Peyer's patch (tissue), 4 donors: ENCODE measurements at regions not wholly inside any gene's neighbourhood (a gene's known extent, or its start where the extent isn't known, plus 50 kb on each side); places are given as distances from the start of the nearest gene placed in this dataset.

ENCODE experiments used
- DNase-seq, 3 donors: peaks; one replicate each; pipeline ENCODE4 v3.0.0-alpha.2; 2017 to 2019
- H3K27ac ChIP-seq, 4 donors: fragments of 200-600 bp; sonication (generic); one replicate each; pipeline ENCODE4 v1.5.1; 2016 to 2019
- H3K27me3 ChIP-seq, 2 donors: fragments of 200-600 bp; sonication (generic); one replicate each; pipeline ENCODE4 v1.5.1; 2019
- H3K36me3 ChIP-seq, 3 donors: fragments of 200-600 bp; sonication (generic); one replicate each; pipeline ENCODE4 v1.5.1; 2016 to 2019
- H3K4me1 ChIP-seq, 4 donors: fragments of 200-600 bp; sonication (generic); one replicate each; pipeline ENCODE4 v1.5.1; 2016 to 2019
- H3K4me3 ChIP-seq, 4 donors: fragments of 200-600 bp; sonication (generic); 1 replicate in 3 of 4; 2 replicates in 1 of 4; pipeline ENCODE4 v1.5.1; 2016 to 2019; ENCODE audit warnings: mild to moderate bottlenecking in 1 of 4
- H3K9me3 ChIP-seq, 4 donors: fragments of 200-600 bp; sonication (generic); one replicate each; pipeline ENCODE4 v1.5.1; 2016 to 2019; ENCODE audit warnings: mild to moderate bottlenecking in 1 of 4
- POLR2A ChIP-seq, 2 donors: fragments of 450-650 bp; IDR thresholded peaks; one replicate each; pipeline ENCODE4 v1.5.1; 2017; ENCODE audit warnings: antibody characterized with exemption in 2 of 2, mild to moderate bottlenecking in 2 of 2, moderate library complexity in 2 of 2
- TF ChIP-seq, protein P1 (sequence below), 6 experiments: fragments of 450-650 bp in 4 of 6; fragments of 200-600 bp in 2 of 6; sonication (generic) in 1 of 6; IDR thresholded peaks; one replicate each; pipeline ENCODE4 v1.5.1; 2017 to 2019; ENCODE audit warnings: antibody characterized with exemption in 6 of 6, mild to moderate bottlenecking in 3 of 6, moderate library complexity in 1 of 6

GRCh38 chr2:134144081-134144596 is 109.7 kb upstream of the MGAT5 start:
- Histone ChIP-seq H3K27ac (no peak overlapping the region), H3K9me3 (no peaks in the 10 kb centered on the region), H3K36me3 (no peaks in the 10 kb centered on the region), H3K4me3 (no peak overlapping the region), H3K4me1 (peaks cover 0 to 37% (median 15%) of the 10 kb centered on the region in 4 donors), H3K27me3 (no peaks in the 10 kb centered on the region)
- DNase-seq: no peak
- no peak for TF ChIP-seq POLR2A (IDR thresholded peaks at IDR 0.05)
- TF ChIP-seq, protein P1, sequence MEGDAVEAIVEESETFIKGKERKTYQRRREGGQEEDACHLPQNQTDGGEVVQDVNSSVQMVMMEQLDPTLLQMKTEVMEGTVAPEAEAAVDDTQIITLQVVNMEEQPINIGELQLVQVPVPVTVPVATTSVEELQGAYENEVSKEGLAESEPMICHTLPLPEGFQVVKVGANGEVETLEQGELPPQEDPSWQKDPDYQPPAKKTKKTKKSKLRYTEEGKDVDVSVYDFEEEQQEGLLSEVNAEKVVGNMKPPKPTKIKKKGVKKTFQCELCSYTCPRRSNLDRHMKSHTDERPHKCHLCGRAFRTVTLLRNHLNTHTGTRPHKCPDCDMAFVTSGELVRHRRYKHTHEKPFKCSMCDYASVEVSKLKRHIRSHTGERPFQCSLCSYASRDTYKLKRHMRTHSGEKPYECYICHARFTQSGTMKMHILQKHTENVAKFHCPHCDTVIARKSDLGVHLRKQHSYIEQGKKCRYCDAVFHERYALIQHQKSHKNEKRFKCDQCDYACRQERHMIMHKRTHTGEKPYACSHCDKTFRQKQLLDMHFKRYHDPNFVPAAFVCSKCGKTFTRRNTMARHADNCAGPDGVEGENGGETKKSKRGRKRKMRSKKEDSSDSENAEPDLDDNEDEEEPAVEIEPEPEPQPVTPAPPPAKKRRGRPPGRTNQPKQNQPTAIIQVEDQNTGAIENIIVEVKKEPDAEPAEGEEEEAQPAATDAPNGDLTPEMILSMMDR (IDR thresholded peaks at IDR 0.05): no peak

DNA sequence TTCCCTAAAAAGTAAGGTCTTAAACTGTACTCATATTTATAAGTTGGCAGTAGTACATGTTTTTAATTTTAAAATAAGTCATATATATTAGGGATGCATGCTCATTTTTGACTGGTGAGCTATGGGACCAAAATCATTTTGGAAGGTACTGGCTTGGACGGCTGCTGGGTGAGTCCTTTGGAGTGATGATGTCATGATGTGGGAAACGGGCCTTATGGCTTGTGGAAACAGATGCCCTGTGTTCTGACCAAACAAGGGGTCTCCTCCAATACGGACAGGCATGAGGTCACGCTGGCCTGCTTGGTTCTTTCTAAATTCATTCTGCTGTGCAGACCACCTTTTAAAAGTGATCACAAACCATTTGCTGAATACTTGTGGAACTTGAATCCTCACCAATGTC is 109.2 kb upstream of the MGAT5 start:
- Histone ChIP-seq H3K27ac (no peak overlapping the region), H3K27me3 (no peaks in the 10 kb centered on the region), H3K36me3 (no peaks in the 10 kb centered on the region), H3K4me1 (peaks cover 0 to 33% (median 15%) of the 10 kb centered on the region in 4 donors), H3K4me3 (no peak overlapping the region), H3K9me3 (no peaks in the 10 kb centered on the region)
- no peak for DNase-seq
- TF ChIP-seq POLR2A (IDR thresholded peaks at IDR 0.05): no peak
- TF ChIP-seq, protein P1 (IDR thresholded peaks at IDR 0.05): no peak

- no peaks in the 10 kb centered on the region for H3K27me3 ChIP-seq
- H3K9me3 ChIP-seq: no peaks in the 10 kb centered on the region
- no peak overlapping the region for H3K4me3 ChIP-seq
- H3K4me1 ChIP-seq: peaks cover 0 to 28% (median 11%) of the 10 kb centered on the region in 4 donors
- TF ChIP-seq POLR2A (IDR thresholded peaks at IDR 0.05): no peak
- TF ChIP-seq, protein P1 (IDR thresholded peaks at IDR 0.05): no peak
- H3K36me3 ChIP-seq: no peaks in the 10 kb centered on the region
- DNase-seq: no peak
- peak overlapping the region in 1 of 4 donors; percentile 4 for H3K27ac ChIP-seq
These were observed 108.4 kb upstream of the MGAT5 start for GRCh38 chr2:134145519-134145918.

- no peaks in the 10 kb centered on the region for H3K27me3 ChIP-seq
- TF ChIP-seq, protein P1 (IDR thresholded peaks at IDR 0.05): no peak
- no peak for TF ChIP-seq POLR2A (IDR thresholded peaks at IDR 0.05)
- DNase-seq: no peak
- no peaks in the 10 kb centered on the region for H3K36me3 ChIP-seq
- H3K9me3 ChIP-seq: no peaks in the 10 kb centered on the region
- peaks cover 0 to 22% (median 8%) of the 10 kb centered on the region in 4 donors for H3K4me1 ChIP-seq
- H3K4me3 ChIP-seq: no peak overlapping the region
- H3K27ac ChIP-seq: peak overlapping the region in 1 of 4 donors; percentile 4
These were observed 107.7 kb upstream of the MGAT5 start for GRCh38 chr2:134146161-134146560.

GRCh38 chr2:134146620-134147019 is 107.3 kb upstream of the MGAT5 start:
- no peak overlapping the region for H3K27ac ChIP-seq
- DNase-seq: no peak

More at GRCh38 chr2:134146620-134147019, 107.3 kb upstream of the MGAT5 start:
- Histone ChIP-seq H3K4me1 (peaks cover 0 to 18% (median 6%) of the 10 kb centered on the region in 4 donors), H3K36me3 (peaks cover 0 to 4% (median 0%) of the 10 kb centered on the region in 3 donors), H3K9me3 (no peaks in the 10 kb centered on the region), H3K4me3 (no peak overlapping the region), H3K27me3 (no peaks in the 10 kb centered on the region)
- TF ChIP-seq POLR2A (IDR thresholded peaks at IDR 0.05): no peak
- TF ChIP-seq, protein P1 (IDR thresholded peaks at IDR 0.05): no peak
